ENCODE measurements at regions not wholly inside any gene's neighbourhood (a gene's known extent, or its start where the extent isn't known, plus 50 kb on each side); places are given as distances from the start of the nearest gene placed in this dataset.

DNA sequence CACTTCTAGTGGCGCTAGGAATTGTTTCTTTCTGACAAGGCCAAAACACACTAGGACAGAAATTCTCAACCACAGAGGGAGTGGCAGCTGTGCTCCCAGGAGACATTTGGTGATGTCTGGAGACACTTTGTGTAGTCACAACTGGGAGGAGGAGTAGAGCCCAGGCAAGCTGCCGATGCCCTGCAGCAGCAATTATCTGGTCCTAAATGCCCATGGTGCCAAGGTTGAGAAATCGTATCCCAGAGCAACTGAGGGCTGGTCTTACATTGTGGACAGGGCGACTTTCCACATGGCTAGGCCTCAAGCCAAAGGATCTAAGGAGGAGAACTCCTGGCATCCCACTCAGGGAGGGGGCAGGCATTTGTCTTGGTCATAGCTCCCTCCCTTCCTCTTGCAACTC lies 259.9 kb downstream of the GADD45G start:
- no peak overlapping the region for H3K14ac ChIP-seq (ENCODE audit: low read length in 2 of 2)
- peaks cover 0 to 12% of the 10 kb centered on the region in 2 experiments for H3K27me3 ChIP-seq (ENCODE audit: control insufficient read depth in 1 of 2, insufficient read depth in 1 of 2, low read length in 2 of 2)
- H3K4me3 ChIP-seq (ENCODE audit: insufficient read depth in 1 of 2, low read depth in 1 of 2, low read length in 2 of 2): no peak overlapping the region
- peak overlapping the region in 1 of 2 experiments; percentile 12 for H2BK12ac ChIP-seq (ENCODE audit: low read length in 2 of 2)
- H2AK5ac ChIP-seq (ENCODE audit: low read length, severe bottlenecking): no peak overlapping the region
- no peak overlapping the region for H4K91ac ChIP-seq (ENCODE audit: low read length)
- no peak overlapping the region for H4K8ac ChIP-seq (ENCODE audit: low read length)
- H3K4me2 ChIP-seq (ENCODE audit: low read length, poor library complexity, severe bottlenecking): no peak overlapping the region
- peak overlapping the region in 1 of 2 experiments; percentile 5 for H3K18ac ChIP-seq (ENCODE audit: low read depth in 1 of 2, low read length in 2 of 2)
- H2BK120ac ChIP-seq (ENCODE audit: low read depth, low read length): no peak overlapping the region
- no peaks in the 10 kb centered on the region for H3K9me3 ChIP-seq (ENCODE audit: control insufficient read depth, low read length)
- H2BK5ac ChIP-seq (ENCODE audit: low read depth, low read length, poor library complexity, severe bottlenecking): no peak overlapping the region
- H3K23ac ChIP-seq (ENCODE audit: low read length in 2 of 2): no peak overlapping the region
- H3K4ac ChIP-seq (ENCODE audit: low read depth in 1 of 2, low read length in 2 of 2): no peak overlapping the region
- peaks cover 10% of the 10 kb centered on the region for H3K4me1 ChIP-seq (ENCODE audit: control insufficient read depth, insufficient read depth, low read depth, low read length)
- 73% methylated on average over 4 of the region's 4 CpGs for WGBS
- H3K79me1 ChIP-seq (replicated peaks; ENCODE audit: low read length, poor library complexity, severe bottlenecking): no peaks in the 10 kb centered on the region
- no peak overlapping the region for H2BK15ac ChIP-seq (ENCODE audit: low read depth, poor library complexity, severe bottlenecking)
- no peak overlapping the region for H3K27ac ChIP-seq (ENCODE audit: low read length, poor library complexity, severe bottlenecking)
- no peak overlapping the region for H2AFZ ChIP-seq (ENCODE audit: low read depth, low read length)
- DNase-seq: no peak
- no peak overlapping the region for H3K9ac ChIP-seq (ENCODE audit: low read length)
- no peaks in the 10 kb centered on the region for H3K36me3 ChIP-seq (ENCODE audit: control insufficient read depth in 1 of 2, insufficient read depth in 2 of 2, low read depth in 1 of 2, low read length in 2 of 2)

DNA sequence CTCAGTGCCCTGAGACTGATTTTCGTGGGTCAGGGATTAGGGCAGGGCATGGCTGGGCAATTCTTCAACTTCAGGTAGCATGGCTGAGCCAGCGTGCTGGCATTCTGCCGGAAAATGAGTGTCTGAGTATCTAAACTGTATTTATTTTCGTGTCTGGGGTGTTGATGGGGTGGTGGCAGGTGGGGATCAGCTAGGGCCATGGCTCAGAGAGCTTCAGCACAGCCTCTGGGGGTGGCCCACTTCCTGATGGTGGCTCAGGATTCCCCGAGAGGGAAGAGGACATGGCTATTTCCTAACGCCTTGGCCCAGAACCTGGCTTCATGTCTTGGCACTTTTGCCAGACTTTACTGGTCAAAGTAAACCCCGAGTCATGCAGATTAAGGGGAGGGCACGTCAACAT lies 260.5 kb downstream of the GADD45G start:
- Histone ChIP-seq H3K4me3 (ENCODE audit: insufficient read depth in 1 of 2, low read depth in 1 of 2, low read length in 2 of 2) (no peak overlapping the region), H3K23ac (ENCODE audit: low read length in 2 of 2) (no peak overlapping the region)

DNA sequence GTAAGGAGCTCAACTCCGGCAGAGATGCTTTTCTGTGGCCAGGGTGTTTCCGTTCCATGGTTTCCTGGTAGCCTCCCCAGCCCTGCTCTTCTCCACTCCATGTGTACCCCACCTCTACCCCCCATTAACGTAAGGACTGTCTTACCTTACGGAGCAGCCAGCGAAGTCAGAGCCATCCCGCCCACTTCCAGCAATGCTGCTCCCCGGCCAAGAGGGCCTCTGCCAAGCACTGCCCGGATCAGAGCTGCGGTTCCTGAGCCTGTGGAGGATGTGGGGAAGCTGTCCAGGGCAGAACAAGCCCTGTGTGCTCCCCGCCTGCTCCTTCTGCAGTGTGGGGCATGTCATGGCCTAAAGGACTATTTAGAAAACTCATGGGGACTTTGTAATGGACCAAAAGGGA lies 261.2 kb downstream of the GADD45G start:
- Histone ChIP-seq H2BK12ac (ENCODE audit: low read length in 2 of 2) (peak overlapping the region in 1 of 2 experiments; percentile 46), H2AFZ (ENCODE audit: low read depth, low read length) (no peak overlapping the region), H2BK5ac (ENCODE audit: low read depth, low read length, poor library complexity, severe bottlenecking) (no peak overlapping the region), H2BK15ac (ENCODE audit: low read depth, poor library complexity, severe bottlenecking) (no peak overlapping the region), H2BK120ac (ENCODE audit: low read depth, low read length) (no peak overlapping the region), H3K27ac (ENCODE audit: low read length, poor library complexity, severe bottlenecking) (no peak overlapping the region), H3K36me3 (ENCODE audit: control insufficient read depth in 1 of 2, insufficient read depth in 2 of 2, low read depth in 1 of 2, low read length in 2 of 2) (no peaks in the 10 kb centered on the region), H3K27me3 (ENCODE audit: control insufficient read depth in 1 of 2, insufficient read depth in 1 of 2, low read length in 2 of 2) (peaks cover 0 to 7% of the 10 kb centered on the region in 2 experiments), H3K79me1 (replicated peaks; ENCODE audit: low read length, poor library complexity, severe bottlenecking) (no peaks in the 10 kb centered on the region), H3K4me3 (ENCODE audit: insufficient read depth in 1 of 2, low read depth in 1 of 2, low read length in 2 of 2) (no peak overlapping the region), H3K9me3 (ENCODE audit: control insufficient read depth, low read length) (no peaks in the 10 kb centered on the region), H3K4me2 (ENCODE audit: low read length, poor library complexity, severe bottlenecking) (no peak overlapping the region), H3K18ac (ENCODE audit: low read depth in 1 of 2, low read length in 2 of 2) (peak overlapping the region in 1 of 2 experiments; percentile 73), H3K4ac (ENCODE audit: low read depth in 1 of 2, low read length in 2 of 2) (peak overlapping the region in 1 of 2 experiments; percentile 49), H3K4me1 (ENCODE audit: control insufficient read depth, insufficient read depth, low read depth, low read length) (peaks cover 2% of the 10 kb centered on the region), H3K14ac (ENCODE audit: low read length in 2 of 2) (peak overlapping the region in 1 of 2 experiments; percentile 37), H2AK5ac (ENCODE audit: low read length, severe bottlenecking) (no peak overlapping the region), H4K8ac (ENCODE audit: low read length) (no peak overlapping the region), H3K23ac (ENCODE audit: low read length in 2 of 2) (no peak overlapping the region), H3K9ac (ENCODE audit: low read length) (no peak overlapping the region), H4K91ac (ENCODE audit: low read length) (no peak overlapping the region)
- no peak for DNase-seq
- 95% methylated on average over 10 of the region's 10 CpGs for WGBS

More for the DNA sequence above, 260.5 kb downstream of the GADD45G start:
- Histone ChIP-seq H3K9me3 (ENCODE audit: control insufficient read depth, low read length) (no peaks in the 10 kb centered on the region), H4K8ac (ENCODE audit: low read length) (no peak overlapping the region), H4K91ac (ENCODE audit: low read length) (no peak overlapping the region), H3K4me2 (ENCODE audit: low read length, poor library complexity, severe bottlenecking) (no peak overlapping the region), H3K27me3 (ENCODE audit: control insufficient read depth in 1 of 2, insufficient read depth in 1 of 2, low read length in 2 of 2) (peaks cover 0 to 11% of the 10 kb centered on the region in 2 experiments), H3K36me3 (ENCODE audit: control insufficient read depth in 1 of 2, insufficient read depth in 2 of 2, low read depth in 1 of 2, low read length in 2 of 2) (no peaks in the 10 kb centered on the region), H2BK5ac (ENCODE audit: low read depth, low read length, poor library complexity, severe bottlenecking) (no peak overlapping the region), H3K9ac (ENCODE audit: low read length) (no peak overlapping the region), H3K14ac (ENCODE audit: low read length in 2 of 2) (no peak overlapping the region), H3K18ac (ENCODE audit: low read depth in 1 of 2, low read length in 2 of 2) (no peak overlapping the region), H3K79me1 (replicated peaks; ENCODE audit: low read length, poor library complexity, severe bottlenecking) (no peaks in the 10 kb centered on the region), H2AFZ (ENCODE audit: low read depth, low read length) (no peak overlapping the region), H3K27ac (ENCODE audit: low read length, poor library complexity, severe bottlenecking) (no peak overlapping the region), H2AK5ac (ENCODE audit: low read length, severe bottlenecking) (no peak overlapping the region), H3K4ac (ENCODE audit: low read depth in 1 of 2, low read length in 2 of 2) (no peak overlapping the region), H3K4me1 (ENCODE audit: control insufficient read depth, insufficient read depth, low read depth, low read length) (peaks cover 7% of the 10 kb centered on the region), H2BK120ac (ENCODE audit: low read depth, low read length) (no peak overlapping the region), H2BK15ac (ENCODE audit: low read depth, poor library complexity, severe bottlenecking) (no peak overlapping the region), H2BK12ac (ENCODE audit: low read length in 2 of 2) (peak overlapping the region in 1 of 2 experiments; percentile 7)
- WGBS: 86% methylated on average over 8 of the region's 8 CpGs
- no peak for DNase-seq

DNA sequence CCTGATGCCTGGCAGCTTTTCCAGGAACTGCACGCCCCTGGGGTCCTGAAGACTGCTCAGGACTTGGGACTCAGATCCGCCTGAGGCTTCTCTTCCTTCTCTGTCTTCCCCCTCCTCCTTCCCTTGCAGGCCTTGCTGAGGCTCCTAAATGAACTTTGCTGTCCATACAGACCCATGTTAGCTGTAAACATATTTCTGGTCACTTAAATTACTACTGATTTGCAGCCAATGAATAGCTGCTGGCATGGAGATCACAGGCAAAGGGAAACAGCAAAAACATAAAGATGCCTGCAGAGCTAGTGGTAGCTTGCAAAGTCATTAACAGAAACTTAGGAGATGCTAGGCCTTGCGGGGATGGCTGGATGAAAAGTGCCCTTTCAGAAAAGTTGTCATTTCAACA lies 261.9 kb downstream of the GADD45G start:
- H3K23ac ChIP-seq (ENCODE audit: low read length in 2 of 2): no peak overlapping the region
- no peak overlapping the region for H2BK5ac ChIP-seq (ENCODE audit: low read depth, low read length, poor library complexity, severe bottlenecking)
- H3K27ac ChIP-seq (ENCODE audit: low read length, poor library complexity, severe bottlenecking): no peak overlapping the region
- peaks cover 2% of the 10 kb centered on the region for H3K4me1 ChIP-seq (ENCODE audit: control insufficient read depth, insufficient read depth, low read depth, low read length)
- no peak overlapping the region for H3K14ac ChIP-seq (ENCODE audit: low read length in 2 of 2)
- H2BK15ac ChIP-seq (ENCODE audit: low read depth, poor library complexity, severe bottlenecking): no peak overlapping the region
- no peaks in the 10 kb centered on the region for H3K9me3 ChIP-seq (ENCODE audit: control insufficient read depth, low read length)
- no peak overlapping the region for H3K4me2 ChIP-seq (ENCODE audit: low read length, poor library complexity, severe bottlenecking)
- H4K91ac ChIP-seq (ENCODE audit: low read length): no peak overlapping the region
- no peak overlapping the region for H2AFZ ChIP-seq (ENCODE audit: low read depth, low read length)
- H4K8ac ChIP-seq (ENCODE audit: low read length): no peak overlapping the region
- peaks cover 0 to 7% of the 10 kb centered on the region in 2 experiments for H3K27me3 ChIP-seq (ENCODE audit: control insufficient read depth in 1 of 2, insufficient read depth in 1 of 2, low read length in 2 of 2)
- no peak overlapping the region for H2BK120ac ChIP-seq (ENCODE audit: low read depth, low read length)
- no peak overlapping the region for H2BK12ac ChIP-seq (ENCODE audit: low read length in 2 of 2)
- no peaks in the 10 kb centered on the region for H3K36me3 ChIP-seq (ENCODE audit: control insufficient read depth in 1 of 2, insufficient read depth in 2 of 2, low read depth in 1 of 2, low read length in 2 of 2)
- peak overlapping the region in 1 of 2 experiments; percentile 4 for H3K18ac ChIP-seq (ENCODE audit: low read depth in 1 of 2, low read length in 2 of 2)
- H3K79me1 ChIP-seq (replicated peaks; ENCODE audit: low read length, poor library complexity, severe bottlenecking): no peaks in the 10 kb centered on the region
- no peak for DNase-seq
- H2AK5ac ChIP-seq (ENCODE audit: low read length, severe bottlenecking): no peak overlapping the region
- no peak overlapping the region for H3K9ac ChIP-seq (ENCODE audit: low read length)
- H3K4ac ChIP-seq (ENCODE audit: low read depth in 1 of 2, low read length in 2 of 2): no peak overlapping the region
- WGBS: 83% methylated on average over 2 of the region's 3 CpGs
- H3K4me3 ChIP-seq (ENCODE audit: insufficient read depth in 1 of 2, low read depth in 1 of 2, low read length in 2 of 2): no peak overlapping the region
